Type B pancreatic cell (in vitro differentiated cells): ENCODE measurements at regions not wholly inside any gene's neighbourhood (a gene's known extent, or its start where the extent isn't known, plus 50 kb on each side); places are given as distances from the start of the nearest gene placed in this dataset.

Experiments used
- DNase-seq: peaks from one replicate; pipeline ENCODE4 v3.0.0; 2021; ENCODE audit warnings: mixed read lengths; ENCODE audit not compliant: unreplicated experiment; ENCODE audit errors: extremely low spot score
- H3K27ac Mint-ChIP-seq: 2 replicates; pipeline ENCODE4 v1.8.0; 2021; ENCODE audit warnings: mild to moderate bottlenecking, mixed read lengths
- H3K27me3 Mint-ChIP-seq: 2 replicates; pipeline ENCODE4 v1.8.0; 2021; ENCODE audit warnings: mixed read lengths
- H3K36me3 Mint-ChIP-seq: 2 replicates; pipeline ENCODE4 v1.8.0; 2021; ENCODE audit warnings: mixed read lengths
- H3K4me1 Mint-ChIP-seq: one replicate; pipeline ENCODE4 v1.8.0; 2021; ENCODE audit warnings: mixed read lengths; ENCODE audit not compliant: unreplicated experiment
- H3K4me3 Mint-ChIP-seq: 2 replicates; pipeline ENCODE4 v1.8.0; 2021; ENCODE audit warnings: mild to moderate bottlenecking, mixed read lengths
- H3K9me3 Mint-ChIP-seq: 2 replicates; pipeline ENCODE4 v1.8.0; 2021; ENCODE audit warnings: mixed read lengths
- CTCF ChIP-seq: fragments of 200-600 bp; sonication (generic); conservative IDR thresholded peaks from 2 replicates; pipeline ENCODE4 v1.5.0; 2021; ENCODE audit warnings: antibody characterized with exemption, mild to moderate bottlenecking

- Mint-ChIP-seq H3K4me1 (peaks cover 7% of the 10 kb centered on the region), H3K27me3 (peaks cover 6% of the 10 kb centered on the region), H3K27ac (no peak overlapping the region), H3K9me3 (no peaks in the 10 kb centered on the region), H3K4me3 (no peak overlapping the region), H3K36me3 (no peaks in the 10 kb centered on the region)
- DNase-seq: no peak
- no peak for TF ChIP-seq CTCF
Measured at GRCh38 chr2:239516286-239516953, 115.6 kb upstream of the HDAC4 start.

DNA sequence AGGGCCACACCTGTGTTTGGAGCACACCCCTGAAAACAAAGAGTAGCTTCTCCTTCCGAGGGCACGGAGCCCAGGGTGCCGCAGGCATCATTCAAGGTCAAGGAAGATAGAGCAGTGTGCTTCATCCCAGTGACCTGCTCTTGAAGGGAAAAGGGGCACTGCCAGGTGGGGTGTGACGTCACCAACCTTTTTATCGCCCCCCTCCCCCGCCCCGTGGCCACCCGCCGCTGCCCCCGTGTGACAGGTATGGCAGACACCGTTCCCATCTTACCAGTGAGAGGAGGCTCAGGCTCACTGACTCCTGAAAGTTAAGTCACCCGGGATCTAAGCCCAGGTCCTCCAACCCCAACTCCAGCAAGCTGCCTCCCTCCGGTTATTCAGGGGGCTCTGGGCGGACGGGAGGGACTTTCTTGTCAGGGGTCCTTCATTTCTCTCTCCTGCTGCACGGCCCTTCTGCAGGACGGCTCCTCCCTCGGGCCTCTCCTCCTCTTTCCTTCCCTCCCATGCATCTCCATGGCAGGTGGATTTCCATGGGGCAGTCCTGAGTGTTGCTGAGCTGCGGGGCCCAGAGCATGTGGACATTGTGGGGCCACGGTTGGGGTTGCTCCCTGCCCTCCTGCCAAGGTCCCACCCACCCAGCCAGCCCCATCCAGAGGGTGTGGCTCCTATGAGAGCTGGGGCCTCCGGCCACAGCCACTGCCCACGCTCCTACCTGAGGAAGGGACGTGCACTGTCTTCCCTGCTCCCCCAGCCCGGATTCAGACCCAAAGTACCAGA, 114.1 kb upstream of the HDAC4 start:
- no peak for DNase-seq

DNA sequence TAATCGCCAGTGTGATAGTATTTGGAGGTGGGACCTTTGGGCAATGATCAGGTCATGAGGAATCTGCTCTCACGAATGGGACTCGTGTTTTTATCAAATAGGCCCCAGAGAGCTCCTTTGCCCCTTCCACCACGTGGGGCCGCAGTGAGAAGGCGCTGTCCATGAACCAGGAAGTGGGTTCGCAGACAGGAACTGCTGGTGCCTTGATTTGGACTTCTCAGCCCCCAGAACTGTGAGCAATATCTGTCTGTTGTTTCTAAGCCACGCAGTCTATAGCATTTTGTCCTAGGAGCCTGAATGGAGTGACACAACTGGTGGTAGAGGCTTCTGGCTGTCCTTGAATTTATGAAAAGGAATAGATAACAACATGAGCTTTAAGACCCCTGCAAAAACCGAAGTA, 111.2 kb upstream of the HDAC4 start:
- no peak overlapping the region for H3K4me3 Mint-ChIP-seq
- no peak overlapping the region for H3K27ac Mint-ChIP-seq
- H3K36me3 Mint-ChIP-seq: no peaks in the 10 kb centered on the region
- TF ChIP-seq CTCF: no peak
- DNase-seq: no peak
- H3K9me3 Mint-ChIP-seq: no peaks in the 10 kb centered on the region
- H3K27me3 Mint-ChIP-seq: peaks cover 6% of the 10 kb centered on the region
- peaks cover 5% of the 10 kb centered on the region for H3K4me1 Mint-ChIP-seq

More for the DNA sequence above, 114.1 kb upstream of the HDAC4 start:
- H3K27ac Mint-ChIP-seq: no peak overlapping the region
- H3K4me3 Mint-ChIP-seq: no peak overlapping the region
- TF ChIP-seq CTCF: no peak
- H3K9me3 Mint-ChIP-seq: no peaks in the 10 kb centered on the region
- H3K36me3 Mint-ChIP-seq: no peaks in the 10 kb centered on the region
- H3K27me3 Mint-ChIP-seq: peaks cover 3% of the 10 kb centered on the region
- H3K4me1 Mint-ChIP-seq: peaks cover 12% of the 10 kb centered on the region

DNA sequence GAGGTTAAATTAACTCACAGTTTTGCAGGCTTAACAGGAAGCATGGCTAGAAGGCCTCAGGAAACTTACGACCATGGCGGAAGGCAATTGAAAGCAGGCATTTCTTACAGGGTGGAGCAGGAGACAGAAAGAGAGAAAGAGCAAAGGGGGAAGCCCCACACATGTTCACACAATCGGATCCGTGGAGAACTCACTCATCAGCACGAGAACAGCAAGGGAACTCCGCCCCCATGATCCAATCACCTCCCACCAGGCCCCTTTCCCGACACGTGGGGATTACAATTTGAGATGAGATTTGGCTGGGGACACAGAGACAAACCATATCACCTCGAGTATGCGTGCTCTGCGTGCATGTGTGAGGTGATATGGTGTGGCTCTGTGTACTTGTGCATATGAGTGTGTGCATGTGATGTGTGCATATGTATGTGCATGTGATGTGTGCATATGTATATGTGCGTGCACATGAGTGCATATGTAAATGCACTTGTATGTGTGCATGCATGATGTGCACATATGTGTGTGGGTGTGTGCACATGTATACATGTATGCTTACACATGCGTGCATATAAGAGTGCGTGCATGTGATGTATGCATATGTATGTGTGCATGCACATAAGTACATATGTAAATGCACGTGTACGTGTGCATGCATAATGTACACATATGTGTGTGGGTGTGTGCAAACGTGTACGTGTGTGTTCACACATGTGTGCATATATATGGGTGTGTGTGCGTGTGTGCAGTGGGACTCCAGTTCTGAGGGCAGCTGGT, 108.7 kb upstream of the HDAC4 start:
- Mint-ChIP-seq H3K4me1 (peaks cover 13% of the 10 kb centered on the region), H3K4me3 (no peak overlapping the region), H3K27me3 (peaks cover 9% of the 10 kb centered on the region), H3K9me3 (no peaks in the 10 kb centered on the region), H3K27ac (no peak overlapping the region), H3K36me3 (no peaks in the 10 kb centered on the region)
- no peak for DNase-seq
- no peak for TF ChIP-seq CTCF

GRCh38 chr2:239508261-239508660, 107.4 kb upstream of the HDAC4 start:
- DNase-seq: no peak
- Mint-ChIP-seq H3K4me1 (peaks cover 13% of the 10 kb centered on the region), H3K27ac (no peak overlapping the region), H3K36me3 (no peaks in the 10 kb centered on the region), H3K4me3 (no peak overlapping the region), H3K9me3 (no peaks in the 10 kb centered on the region), H3K27me3 (peaks cover 8% of the 10 kb centered on the region)
- TF ChIP-seq CTCF: no peak
